Ishikawa (cell line): ENCODE measurements at regions not wholly inside any gene's neighbourhood (a gene's known extent, or its start where the extent isn't known, plus 50 kb on each side); places are given as distances from the start of the nearest gene placed in this dataset.

ENCODE experiments used
- CEBPB ChIP-seq: IDR thresholded peaks from 2 replicates; pipeline ENCODE4 v1.6.1; 2012
- EP300 ChIP-seq: IDR thresholded peaks from 2 replicates; pipeline ENCODE4 v1.6.1; 2012; ENCODE audit warnings: borderline replicate concordance
- FOXM1 ChIP-seq: IDR thresholded peaks from 2 replicates; pipeline ENCODE4 v1.6.1; 2012; ENCODE audit warnings: low read depth, borderline replicate concordance
- TAF1 ChIP-seq: IDR thresholded peaks from 2 replicates; pipeline ENCODE4 v1.6.1; 2012; ENCODE audit warnings: low read depth, mild to moderate bottlenecking
- TF ChIP-seq, protein P1 (sequence below): IDR thresholded peaks from 2 replicates; pipeline ENCODE4 v1.6.1; 2012; ENCODE audit warnings: low read depth, mild to moderate bottlenecking

DNA sequence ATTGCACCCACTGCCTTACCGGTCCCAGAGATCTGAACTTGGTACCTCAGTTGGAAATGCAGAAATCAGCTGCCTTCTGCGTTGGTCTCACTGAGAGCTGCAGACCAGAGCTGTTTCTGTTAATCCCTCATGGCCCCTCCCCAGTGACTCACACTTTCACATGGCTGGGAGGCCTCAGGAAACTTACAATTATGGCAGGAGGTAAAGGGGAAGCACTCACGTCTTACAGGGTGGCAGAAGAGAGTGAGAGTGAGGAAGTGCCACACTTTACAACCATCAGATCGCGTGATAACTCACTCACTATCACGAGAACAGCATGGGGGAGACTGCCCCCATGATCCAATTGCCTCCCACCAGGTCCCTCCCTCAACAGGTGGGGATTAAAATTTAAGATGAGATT is 648.5 kb downstream of the MTRR start:
- TF ChIP-seq, protein P1, sequence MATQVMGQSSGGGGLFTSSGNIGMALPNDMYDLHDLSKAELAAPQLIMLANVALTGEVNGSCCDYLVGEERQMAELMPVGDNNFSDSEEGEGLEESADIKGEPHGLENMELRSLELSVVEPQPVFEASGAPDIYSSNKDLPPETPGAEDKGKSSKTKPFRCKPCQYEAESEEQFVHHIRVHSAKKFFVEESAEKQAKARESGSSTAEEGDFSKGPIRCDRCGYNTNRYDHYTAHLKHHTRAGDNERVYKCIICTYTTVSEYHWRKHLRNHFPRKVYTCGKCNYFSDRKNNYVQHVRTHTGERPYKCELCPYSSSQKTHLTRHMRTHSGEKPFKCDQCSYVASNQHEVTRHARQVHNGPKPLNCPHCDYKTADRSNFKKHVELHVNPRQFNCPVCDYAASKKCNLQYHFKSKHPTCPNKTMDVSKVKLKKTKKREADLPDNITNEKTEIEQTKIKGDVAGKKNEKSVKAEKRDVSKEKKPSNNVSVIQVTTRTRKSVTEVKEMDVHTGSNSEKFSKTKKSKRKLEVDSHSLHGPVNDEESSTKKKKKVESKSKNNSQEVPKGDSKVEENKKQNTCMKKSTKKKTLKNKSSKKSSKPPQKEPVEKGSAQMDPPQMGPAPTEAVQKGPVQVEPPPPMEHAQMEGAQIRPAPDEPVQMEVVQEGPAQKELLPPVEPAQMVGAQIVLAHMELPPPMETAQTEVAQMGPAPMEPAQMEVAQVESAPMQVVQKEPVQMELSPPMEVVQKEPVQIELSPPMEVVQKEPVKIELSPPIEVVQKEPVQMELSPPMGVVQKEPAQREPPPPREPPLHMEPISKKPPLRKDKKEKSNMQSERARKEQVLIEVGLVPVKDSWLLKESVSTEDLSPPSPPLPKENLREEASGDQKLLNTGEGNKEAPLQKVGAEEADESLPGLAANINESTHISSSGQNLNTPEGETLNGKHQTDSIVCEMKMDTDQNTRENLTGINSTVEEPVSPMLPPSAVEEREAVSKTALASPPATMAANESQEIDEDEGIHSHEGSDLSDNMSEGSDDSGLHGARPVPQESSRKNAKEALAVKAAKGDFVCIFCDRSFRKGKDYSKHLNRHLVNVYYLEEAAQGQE = no peak
- TF ChIP-seq CEBPB = no peak
- no peak for TF ChIP-seq FOXM1
- TF ChIP-seq EP300 = no peak
- no peak for TF ChIP-seq TAF1
